HG03135 (cell line): ENCODE measurements at regions not wholly inside any gene's neighbourhood (a gene's known extent, or its start where the extent isn't known, plus 50 kb on each side); places are given as distances from the start of the nearest gene placed in this dataset.

ENCODE experiments used
- ATAC-seq: cut with Tn5 transposase; IDR thresholded peaks from one replicate; pipeline ENCODE4 v1.9.1; 2021; ENCODE audit warnings: mild to moderate bottlenecking, moderate library complexity; ENCODE audit not compliant: unreplicated experiment

DNA sequence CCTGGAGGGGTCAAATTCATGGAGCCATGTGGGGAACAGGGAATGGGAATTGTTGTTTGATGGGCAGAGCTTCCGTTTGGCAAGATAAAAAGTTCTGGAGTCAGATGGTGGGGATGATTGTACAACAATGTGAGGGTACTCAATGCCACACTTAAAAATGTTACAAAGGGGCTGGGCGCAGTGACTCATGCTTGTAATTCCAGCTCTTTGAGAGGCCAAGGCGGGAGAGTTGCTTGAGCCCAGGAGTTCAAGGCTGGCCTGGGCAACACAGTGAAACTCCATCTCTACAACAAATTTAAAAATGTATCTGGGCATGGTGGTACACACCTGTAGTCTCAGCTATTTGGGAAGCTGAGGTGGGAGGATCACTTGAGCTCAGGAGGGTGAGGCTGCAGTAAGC is 66.0 kb upstream of the DIO3 start:
- no peak for ATAC-seq

DNA sequence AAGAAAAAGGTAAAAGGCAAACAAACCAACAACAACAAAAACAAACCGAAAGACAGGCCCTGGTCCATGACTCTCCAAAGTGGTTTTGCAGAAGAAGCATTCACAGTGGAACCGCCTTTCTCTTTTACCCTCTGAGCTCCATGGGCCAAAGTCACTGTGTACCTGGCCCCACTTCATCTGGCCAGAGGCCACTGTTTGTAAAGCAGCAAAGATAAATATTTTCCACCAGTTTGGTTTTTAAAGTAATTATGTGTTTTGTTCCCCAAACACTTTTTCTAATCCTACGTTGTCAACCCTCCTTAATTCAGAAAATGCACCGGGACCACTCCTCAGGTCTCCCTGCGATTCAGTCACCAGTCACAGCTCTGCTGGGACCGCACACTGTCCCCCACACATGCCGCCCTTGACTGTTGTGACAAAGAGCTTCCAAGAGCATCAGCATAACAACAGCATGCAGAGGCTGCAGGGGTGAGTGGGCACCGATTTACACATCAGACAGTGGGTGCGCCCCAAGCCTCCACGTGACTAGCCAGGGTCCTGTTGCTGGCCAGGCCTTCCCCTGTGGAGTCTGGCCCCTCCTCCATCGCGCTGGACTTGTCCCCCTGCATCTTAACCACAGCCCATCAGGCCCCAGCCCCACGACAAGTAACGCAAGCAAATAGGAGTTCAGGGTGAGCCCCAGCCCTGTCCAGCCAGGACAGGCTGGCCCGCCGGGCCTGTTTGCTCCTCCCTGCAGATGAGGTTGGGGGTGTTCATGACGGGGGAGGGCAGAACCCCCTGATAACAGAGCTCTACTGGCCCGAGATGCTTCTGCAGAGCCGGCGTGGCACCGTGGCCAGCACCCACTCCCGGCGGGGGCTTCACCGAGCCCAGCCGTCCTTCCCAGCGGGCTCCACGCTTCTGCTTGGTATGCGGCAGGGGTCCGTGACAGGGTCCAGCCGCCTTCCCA is 65.2 kb upstream of the DIO3 start:
- no peak for ATAC-seq

DNA sequence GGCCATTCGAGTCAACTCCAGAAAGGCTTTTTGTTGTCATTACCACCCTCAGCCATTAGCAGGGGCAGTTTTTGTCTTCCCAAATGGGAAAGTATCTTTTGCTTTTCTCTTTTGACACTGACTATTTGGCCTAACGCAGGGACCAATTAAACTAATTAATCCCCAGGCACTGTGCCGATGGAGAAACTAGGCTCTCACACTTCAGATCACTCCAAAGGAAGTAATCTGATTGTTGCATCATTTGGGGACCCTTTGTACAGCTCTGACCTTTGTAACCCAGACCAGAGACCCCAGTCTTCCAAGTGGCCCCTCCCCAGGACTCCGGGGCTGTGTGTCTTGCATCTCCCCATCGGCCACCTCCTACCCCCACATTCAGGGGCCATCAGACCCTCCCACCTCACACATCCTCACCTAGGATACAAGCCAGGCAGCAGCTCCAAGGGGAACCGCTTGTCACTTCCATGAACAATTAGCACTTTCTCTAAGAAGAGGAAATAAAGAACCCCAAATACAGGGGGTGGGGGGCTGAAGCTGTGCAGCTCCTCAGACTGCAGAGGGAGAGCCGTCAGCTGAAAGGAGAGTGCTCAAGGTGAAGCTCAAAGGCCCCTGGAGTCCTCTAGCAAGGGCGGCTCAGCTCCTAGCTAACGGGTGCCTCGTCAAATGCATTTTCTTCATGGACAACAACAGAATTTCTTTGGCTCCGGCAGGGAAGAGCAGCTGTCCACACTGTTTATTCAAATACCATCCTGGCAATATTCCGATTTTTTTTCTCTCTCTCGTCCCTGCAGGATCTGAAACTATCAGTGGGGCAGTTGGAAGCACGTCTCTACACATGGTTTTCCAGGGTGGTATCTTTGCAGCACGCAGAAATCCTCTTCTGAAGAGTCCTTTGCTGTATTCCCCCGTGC is 64.3 kb upstream of the DIO3 start:
- no peak for ATAC-seq

GRCh38 chr14:101497684-101498525 is 63.4 kb upstream of the DIO3 start:
- ATAC-seq, result no peak

DNA sequence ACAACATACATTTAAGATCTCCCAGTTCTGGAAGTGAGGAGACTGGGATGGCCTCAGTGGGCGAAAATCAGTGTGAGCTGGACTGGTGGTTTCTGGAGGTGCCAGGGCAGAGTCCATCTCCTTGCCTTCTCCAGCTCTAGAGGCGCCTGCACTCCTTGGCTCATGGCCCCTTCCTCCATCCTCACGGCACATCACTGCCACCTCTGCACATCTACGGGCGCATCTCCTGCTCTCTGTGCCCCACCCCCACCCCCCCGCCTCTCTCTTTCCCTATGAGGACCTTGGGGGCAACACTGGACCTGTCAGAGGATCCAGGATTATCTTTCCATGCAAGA is 62.8 kb upstream of the DIO3 start:
- ATAC-seq, result no peak

GRCh38 chr14:101499080-101499479 is 62.2 kb upstream of the DIO3 start:
- no peak for ATAC-seq

- ATAC-seq, result no peak
These were observed 61.8 kb upstream of the DIO3 start for GRCh38 chr14:101499513-101499912.

DNA sequence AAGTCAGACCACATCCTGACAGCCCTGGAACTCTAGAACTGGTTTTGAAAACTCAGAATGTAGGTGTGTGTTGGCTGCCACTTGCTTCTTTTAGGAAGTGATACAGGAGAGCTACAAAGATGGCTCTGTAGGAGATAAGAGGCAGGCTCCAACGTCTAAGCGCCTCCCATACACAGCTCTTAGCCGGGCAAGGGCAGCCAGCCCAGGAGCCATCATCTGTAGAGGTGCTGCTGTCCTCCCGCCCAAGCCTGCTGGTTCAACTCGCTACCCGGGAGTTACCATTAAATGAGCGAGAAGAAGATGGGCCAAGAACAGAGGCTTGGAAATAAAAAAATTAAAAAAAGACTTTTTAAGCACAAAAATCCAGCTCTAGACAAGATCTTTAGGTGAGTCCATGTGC is 61.2 kb upstream of the DIO3 start:
- no peak for ATAC-seq

DNA sequence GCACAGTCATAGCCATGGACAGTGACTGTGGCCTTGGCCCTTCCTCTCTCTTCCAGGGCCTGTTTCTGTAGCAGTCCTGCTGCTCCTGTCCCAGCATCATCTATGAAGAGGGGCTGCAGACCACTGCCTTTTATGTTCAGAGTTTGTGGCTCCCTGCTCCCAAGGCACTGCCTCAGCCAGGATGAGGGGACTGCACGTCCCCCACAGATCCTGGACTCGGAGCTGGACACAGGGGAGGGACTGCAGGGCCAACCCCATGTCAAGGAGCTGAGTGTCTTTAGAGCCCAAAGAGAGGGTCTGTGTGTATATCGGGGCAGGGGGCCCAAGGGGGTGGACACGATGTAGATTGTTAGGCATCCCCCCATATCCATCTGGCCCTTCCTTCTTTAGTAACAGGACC is 60.6 kb upstream of the DIO3 start:
- ATAC-seq, result no peak

GRCh38 chr14:101501341-101501740 is 60.0 kb upstream of the DIO3 start:
- no peak for ATAC-seq

- ATAC-seq, result no peak
These were observed 59.3 kb upstream of the DIO3 start for GRCh38 chr14:101501858-101502615.

- ATAC-seq, result no peak
These were observed 58.4 kb upstream of the DIO3 start for GRCh38 chr14:101502761-101503392.

DNA sequence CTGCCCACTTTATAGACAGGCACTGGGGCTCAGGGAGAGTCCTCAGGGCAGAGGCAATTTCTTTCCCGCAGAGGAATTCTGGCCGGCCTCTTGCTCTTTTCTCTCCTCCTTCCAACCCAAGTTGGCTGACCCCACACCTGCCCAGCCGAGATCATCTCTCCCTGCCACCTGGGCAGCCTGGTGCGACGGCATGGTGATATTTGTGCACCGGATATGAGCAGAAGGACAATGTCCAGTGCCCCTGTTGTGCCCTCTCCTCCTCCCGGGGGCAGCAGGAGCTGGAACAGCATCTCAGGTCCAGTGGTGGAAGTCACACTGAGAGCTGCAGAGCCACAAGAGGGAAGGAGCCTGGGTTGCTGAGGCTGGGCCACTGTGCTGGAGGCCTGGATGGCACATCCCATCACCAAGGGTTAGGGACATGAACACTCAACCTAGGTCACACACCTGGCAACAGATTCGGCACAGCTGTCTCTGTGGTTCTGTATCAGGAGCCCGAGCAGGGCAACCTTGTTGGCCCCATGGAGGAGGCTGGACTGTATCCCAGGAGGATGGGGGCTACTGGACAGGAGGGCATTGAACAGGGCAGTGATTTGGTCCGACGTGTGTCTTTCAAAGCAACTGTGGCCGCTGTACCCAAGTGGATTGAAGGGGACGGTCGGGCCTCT is 57.7 kb upstream of the DIO3 start:
- ATAC-seq, result no peak

GRCh38 chr14:101504096-101504948 is 57.0 kb upstream of the DIO3 start:
- no peak for ATAC-seq

GRCh38 chr14:101505236-101505970 is 55.9 kb upstream of the DIO3 start:
- ATAC-seq, result no peak

DNA sequence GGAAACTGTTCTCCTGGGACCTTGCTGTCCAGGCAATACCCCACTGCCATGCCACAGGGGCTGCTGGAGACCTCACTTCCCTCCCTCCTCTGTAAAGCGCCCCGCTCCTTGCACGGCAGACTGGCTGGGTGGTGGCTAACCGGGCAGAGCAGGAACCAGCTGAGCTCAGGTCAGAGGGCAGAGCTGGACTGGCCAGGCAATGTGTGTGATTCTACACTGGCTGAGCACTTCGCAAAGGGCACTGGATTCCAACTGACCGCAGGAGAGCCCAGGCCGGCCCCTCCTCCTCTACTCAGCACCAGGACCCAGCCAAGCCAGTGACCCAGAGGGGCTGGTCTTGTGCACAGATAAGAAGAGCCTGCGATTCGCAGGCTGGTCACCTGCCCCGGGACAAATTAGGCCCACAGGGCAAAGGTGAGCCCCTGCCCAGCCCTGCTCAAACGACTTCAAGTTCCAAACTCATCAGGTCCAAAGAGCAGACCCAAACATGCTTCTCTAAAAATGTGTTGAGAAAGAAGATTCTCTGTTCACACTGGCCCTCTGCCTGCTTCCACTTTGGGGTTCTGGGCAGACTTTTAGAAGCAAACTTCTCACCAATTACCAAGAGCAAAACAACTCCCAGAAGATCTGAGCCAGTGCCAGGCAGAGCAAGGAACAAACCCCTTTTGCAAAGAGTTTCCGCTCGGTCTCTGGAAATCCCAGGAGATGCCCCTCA is 54.9 kb upstream of the DIO3 start:
- no peak for ATAC-seq
